AG09319 (cell line): ENCODE measurements at regions not wholly inside any gene's neighbourhood (a gene's known extent, or its start where the extent isn't known, plus 50 kb on each side); places are given as distances from the start of the nearest gene placed in this dataset.

Experiments
- DNase-seq: peaks from one replicate; pipeline ENCODE4 v3.0.0-alpha.2; 2010; ENCODE audit warnings: low read depth; ENCODE audit errors: extremely low read depth
- CTCF ChIP-seq: IDR thresholded peaks from 2 replicates; pipeline ENCODE4 v1.5.1; 2011; ENCODE audit warnings: low read depth, mild to moderate bottlenecking, inconsistent platforms, low read length, moderate library complexity

- no peak for TF ChIP-seq CTCF
- DNase-seq, result no peak
These were observed 392.1 kb downstream of the ANXA1 start for GRCh38 chr9:73543727-73544126.

- no peak for DNase-seq
- TF ChIP-seq CTCF, result no peak
These were observed 396.5 kb downstream of the ANXA1 start for GRCh38 chr9:73548201-73548600.

- no peak for TF ChIP-seq CTCF
- no peak for DNase-seq
These were observed 398.3 kb downstream of the ANXA1 start for GRCh38 chr9:73549991-73550390.

- no peak for TF ChIP-seq CTCF
- no peak for DNase-seq
These were observed 401.6 kb downstream of the ANXA1 start for GRCh38 chr9:73553295-73553694.

GRCh38 chr9:73558471-73558870 is 406.8 kb downstream of the ANXA1 start:
- DNase-seq, result no peak
- TF ChIP-seq CTCF, result no peak

GRCh38 chr9:73565026-73565425 is 413.4 kb downstream of the ANXA1 start:
- no peak for DNase-seq
- TF ChIP-seq CTCF, result no peak

- DNase-seq, result no peak
- peak; percentile 66 for TF ChIP-seq CTCF
These were observed 414.3 kb downstream of the ANXA1 start for GRCh38 chr9:73565833-73566465.
